Lower lobe of right lung (tissue), 2 donors: ENCODE measurements at regions not wholly inside any gene's neighbourhood (a gene's known extent, or its start where the extent isn't known, plus 50 kb on each side); places are given as distances from the start of the nearest gene placed in this dataset.

ENCODE experiments used
- ATAC-seq, 2 donors: fragments of 200-7000 bp; cut with Tn5 transposase; one replicate each; pipeline ENCODE4 v1.9.1; 2020 to 2022; ENCODE audit warnings: mild to moderate bottlenecking in 2 of 2, moderate library complexity in 2 of 2
- DNase-seq: peaks from one replicate; pipeline ENCODE4 v3.0.0-alpha.2; 2020
- H3K27ac ChIP-seq: fragments of 200-600 bp; one replicate; pipeline ENCODE4 v1.8.0; 2022
- H3K27me3 ChIP-seq: fragments of 200-600 bp; one replicate; pipeline ENCODE4 v1.8.0; 2022; ENCODE audit warnings: low read depth
- H3K36me3 ChIP-seq: fragments of 200-600 bp; one replicate; pipeline ENCODE4 v1.8.0; 2022; ENCODE audit warnings: mild to moderate bottlenecking
- H3K4me1 ChIP-seq: fragments of 200-600 bp; one replicate; pipeline ENCODE4 v1.8.0; 2022
- H3K4me3 ChIP-seq: fragments of 200-600 bp; one replicate; pipeline ENCODE4 v1.8.0; 2022; ENCODE audit warnings: mild to moderate bottlenecking
- H3K9me3 ChIP-seq: fragments of 200-600 bp; one replicate; pipeline ENCODE4 v1.8.0; 2022
- intact Hi-C: fragments of 100-400 bp; cut with DNase I; formaldehyde crosslinking; loops from one replicate; pipeline ENCODE4 v1.11.0; 2022
- TF ChIP-seq, protein P1 (sequence below): fragments of 200-600 bp; IDR thresholded peaks from one replicate; pipeline ENCODE4 v1.8.0; 2022; ENCODE audit warnings: antibody characterized with exemption, mild to moderate bottlenecking
- donor health status: DM: no; HTN: yes; CAD: no; lungs with severe emphysema.

DNA sequence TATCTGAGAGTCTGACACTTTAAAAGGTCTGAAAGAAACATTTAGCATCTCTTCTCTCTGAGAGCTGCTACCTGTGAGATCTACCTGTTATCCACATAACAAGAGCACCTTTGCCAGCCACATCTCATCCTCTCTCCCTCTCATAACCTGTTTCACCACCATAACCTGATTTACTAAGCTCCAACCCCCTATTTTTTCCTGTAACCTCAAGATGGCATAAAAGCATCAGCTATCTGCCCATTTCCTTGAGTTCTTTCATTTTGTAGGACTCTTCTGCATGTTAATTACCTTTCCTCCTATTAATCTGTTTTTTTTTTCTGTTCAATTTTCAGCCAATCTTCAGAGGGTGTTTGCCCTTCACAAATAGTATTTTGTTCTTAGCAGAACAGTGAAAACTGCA is 136.5 kb upstream of the KCNK1 start:
- Histone ChIP-seq H3K36me3 (no peaks in the 10 kb centered on the region), H3K4me3 (no peak overlapping the region), H3K4me1 (no peaks in the 10 kb centered on the region), H3K9me3 (no peaks in the 10 kb centered on the region), H3K27ac (no peak overlapping the region), H3K27me3 (no peaks in the 10 kb centered on the region)
- ATAC-seq (no peak), DNase-seq (no peak)
- TF ChIP-seq, protein P1, sequence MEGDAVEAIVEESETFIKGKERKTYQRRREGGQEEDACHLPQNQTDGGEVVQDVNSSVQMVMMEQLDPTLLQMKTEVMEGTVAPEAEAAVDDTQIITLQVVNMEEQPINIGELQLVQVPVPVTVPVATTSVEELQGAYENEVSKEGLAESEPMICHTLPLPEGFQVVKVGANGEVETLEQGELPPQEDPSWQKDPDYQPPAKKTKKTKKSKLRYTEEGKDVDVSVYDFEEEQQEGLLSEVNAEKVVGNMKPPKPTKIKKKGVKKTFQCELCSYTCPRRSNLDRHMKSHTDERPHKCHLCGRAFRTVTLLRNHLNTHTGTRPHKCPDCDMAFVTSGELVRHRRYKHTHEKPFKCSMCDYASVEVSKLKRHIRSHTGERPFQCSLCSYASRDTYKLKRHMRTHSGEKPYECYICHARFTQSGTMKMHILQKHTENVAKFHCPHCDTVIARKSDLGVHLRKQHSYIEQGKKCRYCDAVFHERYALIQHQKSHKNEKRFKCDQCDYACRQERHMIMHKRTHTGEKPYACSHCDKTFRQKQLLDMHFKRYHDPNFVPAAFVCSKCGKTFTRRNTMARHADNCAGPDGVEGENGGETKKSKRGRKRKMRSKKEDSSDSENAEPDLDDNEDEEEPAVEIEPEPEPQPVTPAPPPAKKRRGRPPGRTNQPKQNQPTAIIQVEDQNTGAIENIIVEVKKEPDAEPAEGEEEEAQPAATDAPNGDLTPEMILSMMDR: no peak
- intact Hi-C loops: no loop called here

DNA sequence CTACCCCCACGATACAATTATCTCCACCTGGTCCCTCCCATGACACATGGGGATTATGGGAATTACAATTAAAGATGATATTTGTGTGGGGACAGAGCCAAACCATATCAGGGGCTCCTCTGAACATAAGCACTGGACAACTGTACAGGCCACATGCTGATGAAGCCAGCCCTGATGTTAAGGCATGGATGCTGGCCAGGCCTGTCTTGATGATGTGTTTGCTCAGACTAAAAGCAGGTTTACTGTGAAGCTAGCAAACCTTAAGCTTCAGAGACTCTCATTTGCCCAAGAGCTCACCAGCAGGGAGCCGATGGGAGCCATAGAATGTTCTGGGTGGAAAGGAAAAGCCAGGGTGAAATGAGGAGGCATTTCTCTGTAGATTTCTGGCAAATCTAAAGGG is 135.3 kb upstream of the KCNK1 start:
- intact Hi-C loops: no loop called here

DNA sequence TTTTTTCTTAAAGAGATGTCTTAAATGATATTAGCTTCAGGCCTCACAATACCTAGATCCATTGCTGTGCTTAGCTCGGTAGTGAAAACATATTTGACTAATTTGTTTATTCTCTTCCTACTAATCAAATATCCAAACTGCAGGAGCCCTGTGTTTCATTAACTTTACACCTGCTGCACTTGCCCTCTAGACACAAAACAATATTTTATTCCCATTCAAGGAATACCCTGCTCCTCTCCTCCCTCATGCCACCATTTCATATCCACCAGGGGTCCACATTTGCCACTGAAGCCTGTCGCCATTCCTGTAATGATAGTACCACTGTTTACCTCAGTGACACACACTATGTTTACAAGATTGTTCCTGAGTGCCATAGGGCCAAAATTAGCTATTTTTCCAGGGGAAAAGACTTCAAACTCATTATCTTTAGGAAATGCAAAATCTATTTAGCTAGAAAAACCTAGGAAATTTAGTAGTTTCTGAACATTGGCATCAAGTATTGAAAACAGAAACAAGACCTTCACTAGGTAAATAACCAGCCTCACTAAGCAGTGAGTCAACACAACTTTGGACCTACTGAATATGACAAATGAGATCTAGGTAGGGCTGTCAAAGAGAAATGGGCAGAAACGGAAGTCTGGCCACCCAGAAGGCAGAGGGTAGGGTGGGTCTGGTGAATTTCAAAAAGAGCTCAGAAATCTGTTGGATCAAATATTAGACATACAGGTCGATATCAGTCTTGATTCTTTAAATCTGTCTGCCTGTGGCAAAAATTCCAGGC is 134.6 kb upstream of the KCNK1 start:
- Histone ChIP-seq H3K4me3 (no peak overlapping the region), H3K9me3 (no peaks in the 10 kb centered on the region), H3K36me3 (no peaks in the 10 kb centered on the region), H3K4me1 (no peaks in the 10 kb centered on the region), H3K27ac (no peak overlapping the region), H3K27me3 (no peaks in the 10 kb centered on the region)
- ATAC-seq: no peak
- intact Hi-C loops: no loop called here
- no peak for DNase-seq
- TF ChIP-seq, protein P1: no peak

More for the DNA sequence above, 135.3 kb upstream of the KCNK1 start:
- Histone ChIP-seq H3K36me3 (no peaks in the 10 kb centered on the region), H3K27ac (no peak overlapping the region), H3K9me3 (no peaks in the 10 kb centered on the region), H3K4me3 (no peak overlapping the region), H3K4me1 (no peaks in the 10 kb centered on the region), H3K27me3 (no peaks in the 10 kb centered on the region)
- TF ChIP-seq, protein P1: no peak
- ATAC-seq: no peak
- no peak for DNase-seq

DNA sequence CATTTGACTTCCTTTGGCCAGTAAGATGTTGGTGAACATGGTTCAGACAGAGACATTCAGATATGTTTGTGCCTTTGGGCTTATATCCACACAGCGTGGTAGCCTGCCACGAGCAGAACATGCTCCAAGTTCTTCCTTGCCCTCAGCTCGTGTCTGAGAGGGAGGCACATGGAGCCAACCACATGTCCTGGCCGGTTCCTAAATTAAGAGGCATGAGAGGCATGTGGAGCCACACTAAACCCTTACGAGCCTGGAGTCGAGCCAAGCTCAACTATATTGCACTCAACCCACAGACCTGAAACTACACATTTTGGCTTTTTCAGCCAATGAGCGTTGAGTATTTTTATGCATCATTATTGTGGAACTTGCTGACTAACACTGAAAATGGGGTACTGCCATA is 133.7 kb upstream of the KCNK1 start:
- DNase-seq (no peak), ATAC-seq (no peak)
- H3K27ac ChIP-seq: no peak overlapping the region

DNA sequence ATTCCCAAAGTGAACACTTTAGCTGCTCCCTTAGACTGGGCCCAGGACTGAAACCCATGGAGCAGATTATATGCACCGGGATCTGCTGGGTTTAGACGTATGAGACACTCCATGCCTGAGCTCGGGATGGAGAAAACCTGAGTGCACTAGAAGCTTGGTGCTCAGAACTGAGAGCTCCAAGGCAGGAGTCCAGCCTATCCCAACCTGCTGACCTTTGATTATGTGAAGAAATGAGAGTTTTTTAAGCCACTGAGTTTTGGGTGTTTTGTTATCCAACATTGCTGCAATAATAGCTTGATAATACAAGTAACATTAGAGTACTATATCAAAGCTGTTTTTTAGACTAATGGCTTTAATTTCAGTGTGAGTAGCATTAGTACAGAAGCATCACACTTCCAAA is 131.5 kb upstream of the KCNK1 start:
- Histone ChIP-seq H3K27ac (no peak overlapping the region), H3K9me3 (no peaks in the 10 kb centered on the region), H3K36me3 (no peaks in the 10 kb centered on the region), H3K4me3 (no peak overlapping the region), H3K27me3 (no peaks in the 10 kb centered on the region), H3K4me1 (no peaks in the 10 kb centered on the region)
- TF ChIP-seq, protein P1: no peak
- DNase-seq: no peak
- no peak for ATAC-seq
- intact Hi-C loops: no loop called here

More for the DNA sequence above, 133.7 kb upstream of the KCNK1 start:
- no peak overlapping the region for H3K4me3 ChIP-seq
- intact Hi-C loops: no loop called here
- H3K4me1 ChIP-seq: no peaks in the 10 kb centered on the region
- TF ChIP-seq, protein P1: no peak
- no peaks in the 10 kb centered on the region for H3K9me3 ChIP-seq
- no peaks in the 10 kb centered on the region for H3K36me3 ChIP-seq
- no peaks in the 10 kb centered on the region for H3K27me3 ChIP-seq
